ENCODE measurements at regions not wholly inside any gene's neighbourhood (a gene's known extent, or its start where the extent isn't known, plus 50 kb on each side); places are given as distances from the start of the nearest gene placed in this dataset.

GRCh38 chr1:191671236-191671635 is 487.0 kb upstream of the RGS18 start:
- TF ChIP-seq CTCF (conservative IDR thresholded peaks at IDR 0.05 in 1 of 2, IDR thresholded peaks at IDR 0.05 in 1 of 2; ENCODE audit: low read depth in 1 of 2, low read length in 2 of 2) (no peak), EZH2 (IDR thresholded peaks at IDR 0.05; ENCODE audit: low read length, missing control alignments) (no peak)

Data from fibroblast of lung (primary cell).